NCI-H345 treated with DMSO at 0.1 percent for 48 hours (cell line): ENCODE measurements at regions not wholly inside any gene's neighbourhood (a gene's known extent, or its start where the extent isn't known, plus 50 kb on each side); places are given as distances from the start of the nearest gene placed in this dataset.

ENCODE experiments used
- DNase-seq: peaks from one replicate; lab custom pipeline; 2025; ENCODE audit not compliant: unreplicated experiment; lab: John Stamatoyannopoulos, UW

DNA sequence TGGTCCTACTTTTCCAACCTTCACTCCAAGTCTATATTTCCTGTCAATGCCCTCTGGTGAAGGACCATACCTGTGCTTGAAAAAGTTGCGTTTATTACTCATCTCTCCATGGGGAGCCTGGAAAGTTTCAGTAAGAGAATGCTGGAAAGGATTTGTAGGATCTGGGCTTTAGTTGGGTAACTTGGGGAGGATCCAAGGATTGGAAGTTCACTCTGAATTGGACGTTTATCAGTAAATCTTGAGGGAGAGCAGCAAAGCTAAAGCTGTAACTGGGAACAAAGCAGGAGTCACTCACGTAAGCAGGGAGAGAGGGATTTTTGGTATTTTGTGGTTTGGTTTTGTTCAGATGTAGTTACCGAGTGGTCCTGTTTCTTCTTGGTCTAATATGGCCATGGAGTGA, 51.4 kb upstream of the NPVF start:
- no peak for DNase-seq

DNA sequence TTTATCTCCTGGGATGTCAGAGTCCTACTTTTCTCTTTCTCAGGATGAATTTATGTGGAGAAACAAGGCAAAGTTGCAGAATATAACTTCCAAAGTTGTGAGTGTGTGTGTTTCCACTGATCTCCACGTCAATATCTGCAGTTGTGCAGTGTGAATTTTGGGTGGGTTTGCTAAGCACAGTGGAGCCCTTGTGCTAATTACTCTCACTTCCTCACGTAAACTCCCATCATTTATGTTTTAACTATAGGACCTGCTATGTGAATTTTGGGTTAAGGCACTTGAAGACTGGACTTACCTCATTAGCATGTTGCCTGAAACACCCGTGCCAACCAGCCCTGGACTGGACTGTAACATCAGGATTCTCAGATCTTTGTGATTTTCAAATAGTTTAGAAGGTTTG, 51.9 kb upstream of the NPVF start:
- DNase-seq, result no peak

DNA sequence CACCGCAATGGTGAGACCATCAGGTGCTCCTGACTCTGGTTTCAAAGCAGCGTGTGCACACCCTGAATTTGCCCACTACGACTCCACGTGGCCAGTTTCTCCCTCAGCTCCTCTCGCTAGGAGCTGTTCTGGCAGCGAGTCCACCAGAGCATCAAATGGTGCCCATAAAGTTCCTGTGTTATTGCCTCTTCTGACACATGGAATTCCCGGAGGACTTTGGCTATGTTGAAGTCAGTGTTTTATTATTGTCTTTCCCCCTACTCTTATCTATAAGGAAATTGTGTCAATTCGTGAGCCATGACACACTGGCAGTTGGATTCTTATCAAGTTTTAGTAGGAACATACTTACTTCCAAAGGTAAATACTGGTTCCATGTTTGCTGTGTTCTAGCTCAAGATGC, 53.9 kb upstream of the NPVF start:
- no peak for DNase-seq

DNA sequence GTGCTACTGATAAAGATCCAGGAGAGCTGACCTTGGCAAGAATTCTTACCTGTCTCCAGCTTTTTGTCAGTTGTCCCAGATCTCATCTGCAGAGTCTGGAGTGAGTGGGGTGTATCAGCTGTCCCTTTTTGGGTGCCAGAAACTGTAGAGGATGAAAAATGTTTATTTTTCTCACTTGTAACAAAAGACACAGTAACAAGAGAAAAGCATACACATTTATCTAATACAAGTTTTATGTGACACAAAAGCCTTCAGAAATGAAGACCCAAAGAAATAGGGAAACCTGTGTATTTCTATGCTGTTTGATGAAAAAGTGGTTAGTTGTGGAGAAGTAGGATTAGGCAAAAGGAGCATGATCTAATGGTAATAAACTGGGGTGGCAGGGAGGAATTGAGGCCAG, 58.5 kb upstream of the NPVF start:
- no peak for DNase-seq

DNA sequence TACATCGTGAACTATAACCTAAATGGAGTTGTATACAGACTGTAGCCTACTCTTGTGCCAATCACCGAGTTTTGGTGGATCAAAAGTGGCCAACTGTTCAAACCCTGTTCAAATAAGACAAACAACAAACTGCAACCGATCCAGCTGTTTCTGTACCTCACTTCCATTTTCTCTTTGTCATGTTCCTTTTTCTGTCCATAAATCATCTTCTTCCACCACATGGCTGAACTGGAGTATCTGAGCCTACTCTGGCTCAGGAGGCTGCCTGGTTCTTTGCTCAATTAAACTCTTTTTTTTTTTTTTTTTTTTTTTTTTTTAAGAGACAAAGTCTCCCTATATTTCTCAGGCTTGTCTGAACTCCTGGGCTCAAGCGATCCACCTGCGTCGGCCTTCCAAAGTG, 59.0 kb upstream of the NPVF start:
- no peak for DNase-seq

DNA sequence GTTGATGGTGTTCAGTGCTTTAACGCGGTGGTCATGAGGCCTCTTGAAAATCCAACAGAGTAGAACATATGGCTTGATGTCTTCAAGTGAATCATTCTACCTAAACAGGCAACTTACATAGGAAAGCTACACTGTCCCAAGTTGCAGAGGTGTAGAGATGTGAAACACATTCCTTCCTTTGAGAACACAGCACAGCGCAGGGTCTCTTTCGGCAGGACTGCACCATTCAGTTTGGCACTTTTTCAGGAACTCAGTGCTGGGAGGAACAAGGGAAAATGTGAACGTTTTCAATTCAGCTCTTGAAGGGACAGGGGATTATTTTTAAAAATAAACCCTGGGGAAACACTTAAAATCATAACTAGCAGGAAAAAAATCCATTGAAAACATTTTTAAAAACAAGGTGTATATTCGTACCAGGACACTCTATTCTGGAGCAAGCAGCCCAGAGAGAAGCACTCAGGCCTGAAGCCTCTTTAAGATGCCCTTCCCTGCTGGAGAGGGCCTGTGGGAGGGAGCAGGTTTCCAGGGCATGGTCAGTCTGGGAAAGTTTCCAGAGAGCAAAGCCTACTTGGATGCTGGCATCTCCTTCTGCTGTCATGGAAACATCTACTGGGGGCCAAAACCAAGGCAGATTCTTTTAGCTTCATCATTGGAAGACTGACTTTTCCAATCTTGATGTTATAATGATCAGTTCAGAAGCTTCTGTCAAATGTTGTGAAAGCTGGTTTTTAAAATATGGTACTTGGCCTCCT, 60.4 kb upstream of the NPVF start:
- DNase-seq, result no peak

DNA sequence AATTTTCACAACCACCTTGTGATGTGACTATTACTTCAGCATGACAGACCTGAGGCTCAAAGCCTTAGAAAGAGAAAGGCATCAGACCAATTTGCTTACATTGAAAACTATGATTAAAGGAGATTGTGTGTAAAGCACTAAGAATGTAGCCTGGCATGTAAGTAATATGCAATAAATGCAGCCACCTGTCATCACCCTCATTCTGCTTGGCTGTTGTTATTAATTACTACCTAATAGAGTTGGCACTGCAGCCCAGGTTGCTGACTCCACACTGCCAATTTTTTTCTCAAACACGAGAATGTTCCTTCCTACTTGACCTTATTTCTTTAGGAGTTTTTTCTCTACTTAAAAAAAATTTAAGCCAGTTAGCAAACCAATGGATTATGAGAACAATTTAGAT, 61.2 kb upstream of the NPVF start:
- DNase-seq, result no peak

DNA sequence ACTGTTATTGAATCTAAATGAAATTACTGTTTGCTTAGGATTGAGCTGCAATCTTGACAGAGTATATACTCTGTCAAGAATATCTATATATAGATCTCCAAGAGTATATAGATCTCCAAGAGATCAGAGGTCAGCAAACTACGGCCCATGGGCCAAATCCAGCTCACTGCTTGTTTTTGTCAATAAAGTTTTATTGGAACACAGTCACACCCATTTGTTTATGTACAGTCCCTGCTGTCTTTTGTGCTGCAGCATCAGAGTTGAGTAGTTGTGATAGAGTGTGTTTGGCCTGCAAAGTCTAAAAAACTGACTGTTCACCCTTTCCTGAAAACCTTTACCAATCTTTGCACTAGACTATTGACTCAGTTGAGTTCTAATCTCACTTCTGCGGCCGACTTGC, 66.3 kb upstream of the NPVF start:
- DNase-seq, result no peak

DNA sequence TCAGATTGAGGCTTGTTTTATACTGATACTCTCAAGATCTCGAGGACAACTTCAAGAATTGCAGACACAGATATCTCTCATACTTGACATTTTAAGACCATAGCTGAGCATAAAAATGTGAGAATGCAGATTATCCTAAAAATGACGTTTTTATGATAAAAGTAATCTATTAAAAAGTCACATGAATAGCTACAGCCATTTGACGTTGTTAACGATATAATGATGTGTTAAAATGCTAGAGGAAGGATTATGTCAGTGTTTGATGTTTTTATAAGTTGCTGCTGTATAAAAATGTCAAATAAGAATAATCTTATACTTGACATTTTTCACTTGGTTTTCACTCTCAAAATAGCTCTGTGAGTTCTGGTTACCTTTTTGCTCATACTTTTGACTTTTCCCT, 67.1 kb upstream of the NPVF start:
- DNase-seq, result no peak

DNA sequence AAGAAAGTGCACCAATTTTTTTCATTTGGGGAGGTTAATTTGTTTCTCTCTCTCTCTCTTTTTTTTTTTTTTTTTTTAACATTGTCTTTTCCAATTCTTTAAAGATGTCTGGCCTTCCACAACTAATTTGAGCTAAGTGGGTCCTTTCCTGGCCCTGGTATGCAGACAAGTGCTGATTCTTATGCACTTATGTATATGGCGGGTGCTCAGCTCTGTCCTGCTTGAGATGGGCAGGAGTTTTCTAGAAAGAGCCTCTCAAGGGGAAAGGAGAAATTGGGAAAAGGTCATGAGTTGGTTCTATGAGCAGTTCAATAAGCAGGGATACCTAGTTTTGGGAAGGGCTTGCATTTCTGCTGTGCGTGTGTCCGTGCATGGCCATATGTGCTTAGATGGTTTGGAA, 67.8 kb upstream of the NPVF start:
- no peak for DNase-seq

DNA sequence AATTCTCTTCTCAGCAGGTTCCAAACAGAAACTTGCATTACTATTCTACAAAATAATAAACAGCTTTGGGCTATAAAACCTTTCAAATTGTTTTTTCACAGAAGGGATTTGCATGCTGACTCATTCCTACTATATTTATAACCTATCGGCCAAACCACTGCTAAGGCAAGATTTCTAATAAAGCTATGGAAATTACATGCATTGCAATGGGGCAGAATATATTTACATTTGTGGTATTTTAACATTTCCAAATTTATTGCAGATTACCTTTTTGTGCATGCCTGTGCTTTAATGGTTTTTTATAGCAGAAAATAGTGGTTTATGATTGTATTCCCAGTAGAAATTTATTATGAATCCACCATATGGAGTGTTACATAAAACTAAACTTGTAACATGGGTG, 69.0 kb upstream of the NPVF start:
- no peak for DNase-seq

DNA sequence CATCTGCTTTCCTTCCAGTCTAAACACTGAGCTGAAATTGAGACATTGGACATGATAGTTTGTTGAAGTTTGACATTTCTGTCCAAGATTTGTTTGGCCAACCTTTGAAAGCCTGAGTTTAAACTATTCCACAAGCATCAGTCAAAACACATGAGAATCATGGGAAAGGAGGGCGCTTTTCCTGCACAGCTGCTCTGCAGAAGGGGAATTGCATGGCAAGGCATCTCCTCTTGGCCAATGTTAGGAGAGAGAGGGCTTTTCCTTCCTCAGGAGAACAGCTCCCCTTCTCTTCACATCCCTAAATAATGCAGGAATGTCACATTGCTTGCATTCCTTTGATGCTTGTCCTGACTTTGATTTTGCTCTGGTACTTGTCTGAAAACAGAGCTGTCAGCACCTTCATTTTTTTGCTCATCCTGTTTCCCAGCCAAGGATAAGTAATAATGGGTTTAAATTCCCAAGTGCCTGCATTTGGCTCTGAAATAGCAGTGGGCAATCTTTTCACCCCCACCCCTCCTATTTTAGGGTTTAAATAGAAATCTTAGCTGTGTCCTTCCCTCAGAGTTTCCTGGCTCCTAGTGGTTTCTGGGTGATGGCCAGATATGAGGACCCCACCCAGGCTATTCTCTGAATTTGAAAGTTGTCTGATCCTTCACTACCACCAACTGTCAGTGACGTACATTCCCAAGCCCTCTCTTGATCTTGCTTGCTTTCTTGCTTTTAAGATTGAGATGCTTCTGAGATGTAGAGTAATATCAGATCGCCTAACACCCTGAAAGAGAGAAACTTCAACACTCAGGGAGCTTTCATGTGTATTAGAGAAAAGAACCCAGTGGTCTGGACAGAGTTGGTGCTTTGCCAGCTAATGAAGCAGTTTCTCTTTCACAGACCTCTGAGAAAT, 75.2 kb upstream of the NPVF start:
- DNase-seq, result no peak

DNA sequence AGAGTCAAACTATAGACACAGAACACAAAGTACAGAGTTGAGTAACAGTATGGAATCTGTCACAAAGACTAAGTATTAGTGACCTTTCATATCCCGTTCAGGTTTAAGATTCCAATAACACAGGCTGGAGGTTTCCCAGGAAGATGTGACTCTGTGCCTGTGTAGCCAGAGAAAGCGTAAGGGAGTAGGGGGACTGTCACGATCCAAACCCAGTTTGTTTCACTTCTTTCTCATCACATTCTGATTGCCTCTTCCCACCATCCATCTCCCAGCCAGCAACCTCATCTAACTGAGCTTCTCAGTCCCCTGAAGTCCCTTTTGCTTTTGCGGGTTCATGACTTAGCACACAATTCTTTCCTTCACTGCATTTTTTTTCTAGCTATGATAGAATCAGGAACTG, 76.4 kb upstream of the NPVF start:
- DNase-seq, result no peak

DNA sequence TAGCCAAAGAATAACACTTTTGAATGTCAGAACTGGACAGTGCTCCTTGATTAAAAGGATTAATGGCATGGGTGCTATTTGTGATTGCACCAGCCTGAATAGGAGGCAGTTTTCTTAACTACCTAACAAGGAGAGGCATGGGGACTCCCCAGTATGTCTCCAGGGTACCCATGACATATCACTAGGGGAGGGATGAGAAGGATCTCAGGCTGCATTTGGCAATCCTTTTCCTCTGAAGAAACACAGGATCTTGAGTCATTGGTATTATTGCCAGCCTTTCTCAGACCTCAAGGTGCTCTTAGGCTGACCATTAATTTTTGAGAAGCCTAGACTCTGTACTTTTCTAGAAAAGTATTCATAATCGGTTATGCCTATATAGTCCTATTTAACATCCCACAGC, 77.5 kb upstream of the NPVF start:
- DNase-seq, result no peak

DNA sequence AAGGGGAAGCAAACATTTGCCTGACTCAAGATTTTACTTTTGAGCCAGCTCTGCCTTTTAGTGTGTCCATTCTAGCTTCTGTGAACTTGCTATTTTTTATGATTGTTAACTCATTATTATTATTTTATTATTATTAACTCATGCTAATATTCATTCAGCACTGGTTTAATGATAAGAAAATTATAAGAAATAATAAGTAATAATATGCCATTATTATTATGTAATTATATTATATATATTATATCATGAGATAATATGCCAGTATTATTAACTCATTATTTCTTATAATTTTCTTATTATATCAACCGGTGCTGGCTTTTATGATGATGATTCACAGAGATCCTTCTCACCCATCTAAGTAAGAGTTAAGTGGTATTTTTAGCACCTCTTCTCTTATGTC, 79.3 kb upstream of the NPVF start:
- no peak for DNase-seq

DNA sequence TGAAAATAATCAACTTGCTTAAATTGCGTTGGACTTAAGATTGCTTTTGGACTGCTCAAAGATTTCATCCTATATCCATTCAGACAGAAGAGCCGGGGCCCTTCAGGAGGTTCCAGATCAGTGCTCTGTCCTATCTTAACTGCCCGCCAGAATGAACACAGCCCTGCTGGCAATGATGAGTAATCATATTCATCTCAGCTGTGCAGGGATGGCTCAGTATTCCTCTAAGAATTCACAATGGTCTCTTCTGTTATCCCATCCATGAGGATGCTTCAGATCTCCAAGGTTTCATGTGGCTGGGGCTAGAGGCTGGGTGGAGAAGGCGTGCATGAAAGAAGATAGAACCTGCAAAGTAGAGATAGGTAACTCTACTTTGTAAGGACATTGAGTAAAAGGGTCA, 80.0 kb upstream of the NPVF start:
- no peak for DNase-seq

DNA sequence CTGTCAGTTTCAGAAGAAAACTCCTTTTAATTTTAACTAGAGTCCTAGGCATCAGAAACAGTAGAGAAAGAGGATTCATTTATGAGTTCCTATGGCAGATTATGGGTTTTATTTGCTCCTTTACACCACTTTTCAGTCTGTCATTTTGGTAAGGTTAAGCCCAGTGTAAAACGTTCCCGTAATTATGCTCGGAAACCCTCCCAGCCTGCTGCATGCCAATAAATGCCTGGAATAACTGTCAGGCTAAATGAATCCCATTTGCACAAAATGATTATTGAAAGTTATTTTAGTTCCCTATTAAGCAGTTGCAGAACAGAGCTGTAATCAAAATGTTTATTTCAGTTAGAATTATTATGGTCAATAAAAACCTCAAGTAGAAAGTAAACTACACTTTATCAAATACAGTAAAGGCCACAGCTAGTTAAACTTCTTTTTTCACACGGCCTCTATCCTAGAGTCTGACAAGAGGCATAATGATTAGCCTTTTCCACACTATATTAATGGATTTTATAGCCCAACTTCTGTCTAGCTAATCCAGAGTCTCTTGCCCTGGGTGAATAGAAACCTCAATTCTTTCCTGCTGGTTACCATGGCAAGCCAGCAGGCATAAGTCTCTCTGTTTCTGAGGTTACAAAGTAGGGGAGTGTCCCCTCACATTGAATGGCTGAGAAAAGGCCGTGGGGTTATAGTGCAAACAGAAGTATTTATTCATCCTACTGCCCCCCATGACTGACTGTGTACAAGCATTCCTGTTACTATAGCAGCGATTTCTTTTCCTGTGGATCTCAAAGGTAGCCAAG, 80.8 kb upstream of the NPVF start:
- no peak for DNase-seq

DNA sequence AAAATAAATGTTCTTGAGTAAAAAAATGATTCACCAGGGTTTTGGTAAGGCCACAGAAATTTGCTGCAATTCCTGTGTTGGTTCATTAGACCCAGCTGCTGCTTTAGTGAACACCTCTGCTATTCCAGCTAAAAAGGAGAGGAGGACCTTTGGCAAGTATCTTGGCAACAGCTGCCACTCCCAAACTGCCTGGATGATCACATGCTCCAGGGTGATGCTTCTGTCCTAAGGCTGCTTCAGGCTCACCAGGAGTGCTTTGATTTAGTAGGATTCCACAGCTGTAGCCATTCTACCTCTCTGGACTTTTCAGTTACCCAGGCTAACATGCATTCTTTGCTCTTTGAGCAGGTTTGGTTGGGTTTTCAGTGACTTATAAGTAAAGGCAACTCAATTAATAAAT, 82.6 kb upstream of the NPVF start:
- no peak for DNase-seq

DNA sequence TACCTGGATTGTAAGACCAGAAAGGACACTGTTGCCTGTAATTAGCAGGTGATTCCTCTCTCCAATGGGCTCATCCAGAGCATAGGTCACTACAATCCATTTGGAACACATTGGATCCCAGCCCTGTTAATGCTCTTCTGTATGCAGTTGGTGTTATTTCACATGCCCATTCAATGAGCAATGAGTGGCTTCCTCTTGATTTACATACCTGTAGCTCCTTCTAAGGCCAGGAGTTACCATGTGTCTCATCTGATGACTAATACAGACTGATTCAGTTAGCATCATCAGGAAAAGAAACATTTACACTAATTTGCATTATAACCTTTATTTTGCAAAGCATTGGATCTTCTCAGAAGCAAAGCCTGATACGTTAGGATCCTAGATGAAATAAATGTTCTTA, 83.1 kb upstream of the NPVF start:
- no peak for DNase-seq

DNA sequence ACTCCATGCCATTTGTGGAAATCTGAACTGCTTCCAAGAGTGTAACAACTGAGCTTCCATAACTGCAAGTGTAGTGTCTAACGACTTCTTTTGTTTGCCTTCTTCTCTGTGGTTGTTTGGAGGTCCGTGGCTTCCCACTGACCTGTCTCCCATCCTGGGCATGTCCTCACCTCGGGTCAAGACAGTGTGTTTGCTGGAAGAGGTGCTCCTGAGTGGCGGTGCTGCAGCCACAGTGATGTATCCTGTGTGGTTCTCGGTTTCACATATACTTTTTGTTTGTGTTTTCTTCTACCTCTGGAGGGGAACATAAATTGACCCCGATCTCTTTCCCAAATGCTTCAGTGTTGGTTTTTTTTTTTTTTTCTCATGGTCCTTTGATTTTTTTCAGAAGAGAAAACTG, 84.7 kb upstream of the NPVF start:
- DNase-seq, result no peak

DNA sequence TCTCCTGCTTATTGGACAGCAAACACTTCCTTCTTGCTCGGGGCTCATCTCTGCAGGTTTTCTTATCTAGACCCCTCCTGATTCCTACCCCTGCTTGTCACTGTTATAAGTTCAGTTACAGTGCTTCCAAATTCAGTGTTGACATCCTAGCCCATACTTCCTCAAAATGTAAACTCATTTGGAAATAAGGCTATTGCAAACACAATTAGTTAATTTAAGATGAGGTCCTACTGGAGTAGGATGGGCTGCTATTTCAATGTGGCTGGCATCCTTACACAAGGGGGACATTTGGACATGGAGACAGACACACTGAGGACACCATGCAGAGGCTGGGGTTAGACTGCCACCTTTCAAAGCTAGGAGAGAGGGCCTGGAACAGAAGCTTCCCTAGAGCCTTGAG, 85.2 kb upstream of the NPVF start:
- DNase-seq, result no peak
